ENCODE measurements at regions not wholly inside any gene's neighbourhood (a gene's known extent, or its start where the extent isn't known, plus 50 kb on each side); places are given as distances from the start of the nearest gene placed in this dataset.

GRCh38 chrX:99494668-99495067 lies 915.4 kb downstream of the PCDH19 start:
- H3K27ac ChIP-seq (ENCODE audit: extremely low read depth, low read depth, low read length), result no peak overlapping the region
- POLR2A ChIA-PET, result no interaction called here
- TF ChIP-seq HOXC10 (CRISPR knock-in tag; IDR thresholded peaks at IDR 0.05) (no peak), ZNF248 (tag by site-specific recombination; IDR thresholded peaks at IDR 0.05) (no peak), ZNF221 (tag by site-specific recombination; IDR thresholded peaks at IDR 0.05; ENCODE audit: borderline replicate concordance) (no peak), ZNF394 (tag by site-specific recombination; IDR thresholded peaks at IDR 0.05; ENCODE audit: borderline replicate concordance) (no peak), ZNF785 (tag by site-specific recombination; IDR thresholded peaks at IDR 0.05) (no peak), ZNF623 (tag by site-specific recombination; IDR thresholded peaks at IDR 0.05) (no peak), GLI2 (tag by site-specific recombination; IDR thresholded peaks at IDR 0.05; ENCODE audit: borderline replicate concordance, low read depth) (no peak), ZBTB17 (tag by site-specific recombination; IDR thresholded peaks at IDR 0.05) (no peak), ZNF692 (tag by site-specific recombination; IDR thresholded peaks at IDR 0.05) (no peak), ZNF114 (tag by site-specific recombination; IDR thresholded peaks at IDR 0.05) (no peak), ZNF629 (tag by site-specific recombination; IDR thresholded peaks at IDR 0.05) (no peak), IKZF3 (tag by site-specific recombination; IDR thresholded peaks at IDR 0.05) (no peak), WT1 (tag by site-specific recombination; IDR thresholded peaks at IDR 0.05) (no peak), ZNF707 (tag by site-specific recombination; IDR thresholded peaks at IDR 0.05) (no peak), ZNF280D (tag by site-specific recombination; IDR thresholded peaks at IDR 0.05) (no peak), TCF7L2 (IDR thresholded peaks at IDR 0.05; ENCODE audit: borderline replicate concordance, low read depth, low read length) (no peak), ELK4 (IDR thresholded peaks at IDR 0.05; ENCODE audit: borderline replicate concordance, low read depth, low read length) (no peak), ZNF398 (tag by site-specific recombination; IDR thresholded peaks at IDR 0.05) (no peak)
- no peak overlapping the region for H3K4me3 ChIP-seq (ENCODE audit: low read depth, low read length)
- no peaks in the 10 kb centered on the region for H3K9me3 ChIP-seq (ENCODE audit: control insufficient read depth, insufficient read depth, low read depth, low read length)
- no peaks in the 10 kb centered on the region for H3K4me1 ChIP-seq (ENCODE audit: control insufficient read depth, insufficient read depth, low read length)
- no peaks in the 10 kb centered on the region for H3K36me3 ChIP-seq (ENCODE audit: control insufficient read depth in 2 of 2, insufficient read depth in 1 of 2, low read length in 2 of 2)
- CTCF ChIA-PET, result no interaction called here

- H3K27ac ChIP-seq (ENCODE audit: extremely low read depth, low read depth, low read length), result no peak overlapping the region
- H3K4me3 ChIP-seq (ENCODE audit: low read depth, low read length), result no peak overlapping the region
- no peaks in the 10 kb centered on the region for H3K4me1 ChIP-seq (ENCODE audit: control insufficient read depth, insufficient read depth, low read length)
- POLR2A ChIA-PET, result no interaction called here
- CTCF ChIA-PET, result no interaction called here
- no peaks in the 10 kb centered on the region for H3K36me3 ChIP-seq (ENCODE audit: control insufficient read depth in 2 of 2, insufficient read depth in 1 of 2, low read length in 2 of 2)
- TF ChIP-seq ZNF398 (tag by site-specific recombination; IDR thresholded peaks at IDR 0.05) (no peak), ATF2 (tag by site-specific recombination; IDR thresholded peaks at IDR 0.05; ENCODE audit: low read depth) (peak; percentile 72; the same call in 1 of the 2 replicates), CTCF (tag by site-specific recombination; IDR thresholded peaks at IDR 0.05) (no peak), ZNF639 (tag by site-specific recombination; IDR thresholded peaks at IDR 0.05) (no peak)
- H3K9me3 ChIP-seq (ENCODE audit: control insufficient read depth, insufficient read depth, low read depth, low read length), result no peaks in the 10 kb centered on the region
These were observed 929.3 kb downstream of the PCDH19 start for GRCh38 chrX:99480728-99481127.

Measured in HEK293 (cell line).